D341Med (cell line): ENCODE measurements at regions not wholly inside any gene's neighbourhood (a gene's known extent, or its start where the extent isn't known, plus 50 kb on each side); places are given as distances from the start of the nearest gene placed in this dataset.

Experiments used
- DNase-seq: peaks from one replicate; pipeline ENCODE4 v3.0.0; 2012; ENCODE audit warnings: low spot score

DNA sequence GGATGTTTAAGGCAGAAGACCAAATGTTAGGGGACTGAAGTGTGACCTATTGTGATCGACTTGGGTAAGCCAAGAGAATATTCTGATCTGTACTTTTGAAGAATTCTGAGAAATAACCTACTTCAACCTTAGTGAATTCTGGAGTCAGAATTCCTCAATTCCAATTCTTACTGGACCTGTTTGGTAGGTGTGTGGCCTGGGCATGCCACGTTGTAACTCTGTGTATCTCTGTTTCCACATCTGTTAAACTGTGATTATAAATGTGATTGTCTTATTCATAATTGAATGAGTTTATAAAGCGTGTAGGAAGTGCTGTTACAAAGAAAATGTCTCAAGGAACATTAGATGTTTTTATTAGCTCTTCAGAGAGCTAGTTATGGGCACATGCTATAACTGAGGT, 64.5 kb downstream of the TUSC1 start:
- DNase-seq: no peak

- DNase-seq: no peak
These were observed 75.1 kb downstream of the TUSC1 start for GRCh38 chr9:25603106-25603505.

- DNase-seq: no peak
These were observed 75.7 kb downstream of the TUSC1 start for GRCh38 chr9:25602400-25603044.

DNA sequence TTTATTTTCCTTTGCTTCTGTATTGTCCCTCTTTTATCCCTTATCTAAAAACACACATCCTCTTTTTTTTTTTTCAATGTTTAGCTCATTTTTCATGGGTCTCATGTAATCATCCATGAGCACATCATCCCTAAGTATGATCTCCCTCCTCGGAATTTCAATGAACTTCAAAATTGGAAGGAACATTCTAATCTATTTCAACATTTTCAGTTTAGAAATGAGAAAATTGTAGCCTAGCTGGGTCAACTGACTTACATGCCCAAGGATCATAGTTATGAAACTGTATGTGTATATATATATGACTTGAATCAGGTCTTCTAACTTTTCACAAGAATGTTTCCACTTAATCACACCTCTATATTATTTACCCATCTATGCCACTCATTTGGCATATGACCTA, 77.7 kb downstream of the TUSC1 start:
- DNase-seq: no peak

- no peak for DNase-seq
These were observed 93.6 kb downstream of the TUSC1 start for GRCh38 chr9:25584611-25585010.

- no peak for DNase-seq
These were observed 105.0 kb downstream of the TUSC1 start for GRCh38 chr9:25573281-25573680.

DNA sequence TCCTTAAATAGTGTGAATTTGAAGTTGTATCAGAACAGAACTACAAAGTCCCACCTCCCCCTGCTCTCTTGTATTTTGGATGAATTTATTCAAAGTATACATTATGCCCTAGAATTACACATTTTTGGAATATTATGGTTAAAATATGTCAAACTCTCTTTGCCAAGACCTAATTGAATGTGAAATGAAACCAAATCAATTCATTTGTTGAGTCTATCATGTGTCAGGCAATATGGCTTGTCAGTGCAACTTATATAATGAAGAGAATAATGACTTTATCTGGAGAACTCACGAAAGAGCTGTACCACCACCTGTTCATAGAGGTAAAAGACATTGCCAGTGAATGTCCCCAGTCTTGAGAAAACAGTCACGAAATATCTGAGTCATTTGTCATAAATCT, 106.8 kb downstream of the TUSC1 start:
- no peak for DNase-seq

DNA sequence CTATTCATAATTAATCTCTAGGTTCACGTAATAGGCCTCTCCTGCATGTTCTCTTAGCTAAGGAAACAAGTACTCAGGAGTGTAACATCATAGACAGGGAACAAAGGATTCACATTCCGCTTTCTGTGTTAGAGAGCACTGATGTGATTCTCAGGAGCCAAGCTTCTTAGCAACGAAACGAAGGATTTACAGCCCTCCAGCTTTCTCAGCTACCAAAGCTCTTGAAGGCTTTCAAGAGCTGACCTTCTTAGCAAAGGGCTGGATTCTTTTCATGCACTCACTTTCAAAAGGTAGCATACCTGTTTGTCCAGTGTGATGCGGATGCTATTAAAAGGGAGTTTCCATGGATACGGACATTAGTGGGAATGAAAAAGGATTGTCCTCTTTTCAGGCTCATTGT, 107.4 kb downstream of the TUSC1 start:
- DNase-seq: no peak

- no peak for DNase-seq
These were observed 116.1 kb downstream of the TUSC1 start for GRCh38 chr9:25562101-25562500.

DNA sequence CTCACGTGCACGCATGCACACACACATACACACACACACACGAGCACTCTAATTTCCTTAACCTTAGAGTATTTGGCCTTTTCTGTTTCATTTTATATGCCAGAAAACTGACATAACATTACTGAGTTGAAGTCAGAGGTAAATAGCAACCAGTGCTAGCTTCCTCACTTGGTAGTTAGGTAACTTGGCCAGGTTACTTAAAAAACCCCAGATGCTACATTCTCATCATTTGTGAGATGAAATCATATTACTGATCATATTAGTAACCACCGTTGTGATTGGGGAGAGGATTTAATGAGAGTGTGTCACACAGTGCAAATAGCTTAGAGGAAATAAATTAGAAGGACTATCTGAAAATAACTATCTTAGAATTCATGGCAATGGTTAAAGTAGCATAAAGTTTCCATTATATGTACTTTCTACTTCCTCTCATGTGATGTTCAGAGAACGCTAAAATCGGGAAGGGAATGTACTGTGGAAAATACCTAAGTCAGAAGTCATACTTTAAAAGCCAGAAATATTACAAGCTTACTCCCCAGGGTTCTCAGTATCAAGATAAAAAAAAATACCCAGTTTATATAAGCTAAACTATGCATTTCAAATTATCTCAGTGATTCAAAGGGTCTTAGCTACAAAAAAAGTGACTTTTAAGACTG, 120.5 kb downstream of the TUSC1 start:
- no peak for DNase-seq

DNA sequence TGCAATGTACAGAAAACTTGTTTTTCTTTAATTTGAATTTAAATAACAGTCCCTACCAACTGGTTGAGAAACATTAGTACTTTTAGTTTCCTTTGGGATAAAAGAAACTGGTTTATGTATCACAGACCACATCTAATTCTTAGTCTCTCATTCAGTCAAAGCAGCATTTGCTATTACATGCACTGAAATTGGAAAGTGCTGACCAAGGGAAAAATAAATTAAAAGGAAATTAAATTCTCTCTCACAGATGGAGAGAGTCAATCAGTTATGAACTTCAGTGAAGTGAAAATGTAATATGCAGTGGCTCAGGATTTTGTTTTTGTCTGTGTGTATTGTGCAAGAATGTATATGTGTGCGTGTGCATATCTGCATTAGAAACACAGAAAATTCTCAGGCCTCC, 121.7 kb downstream of the TUSC1 start:
- DNase-seq: no peak

DNA sequence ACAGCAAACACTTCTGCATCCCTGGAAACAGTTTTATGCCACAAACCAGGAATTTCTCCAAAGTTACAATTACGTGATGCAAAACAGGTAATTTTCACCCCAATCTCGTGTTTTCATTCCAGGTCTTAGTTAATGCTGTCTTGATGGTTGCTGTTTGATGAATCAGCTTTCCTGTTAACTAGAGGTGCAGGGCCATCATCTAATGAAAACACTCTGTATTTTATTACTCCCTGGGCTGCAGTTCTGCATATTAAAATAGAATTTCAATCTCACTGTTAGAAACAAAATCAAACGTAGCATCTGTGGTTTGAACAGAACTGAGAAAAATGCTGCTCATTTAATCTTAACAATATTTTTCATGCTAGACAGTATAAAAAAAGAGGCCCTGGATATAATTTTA, 129.4 kb downstream of the TUSC1 start:
- no peak for DNase-seq

GRCh38 chr9:25543806-25544205, 134.4 kb downstream of the TUSC1 start:
- no peak for DNase-seq

DNA sequence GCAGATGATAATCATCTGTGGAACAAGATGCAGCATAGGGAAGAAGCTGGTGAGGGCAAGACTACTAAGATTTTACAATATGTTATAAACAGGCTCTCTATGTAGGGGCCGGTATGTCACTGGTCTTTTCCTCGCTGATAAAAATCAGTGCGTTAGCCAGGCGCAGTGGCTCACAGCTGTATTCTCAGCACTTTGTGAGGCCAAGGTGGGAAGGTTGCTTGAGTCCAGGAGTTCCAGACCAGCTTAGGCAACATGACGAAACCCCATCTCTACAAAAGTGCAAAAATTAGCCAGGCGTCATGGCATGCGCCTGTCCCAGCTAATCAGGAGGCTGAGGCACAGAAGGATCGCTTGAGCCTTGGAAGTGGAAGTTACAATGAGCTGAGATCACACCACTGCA, 135.9 kb downstream of the TUSC1 start:
- no peak for DNase-seq

DNA sequence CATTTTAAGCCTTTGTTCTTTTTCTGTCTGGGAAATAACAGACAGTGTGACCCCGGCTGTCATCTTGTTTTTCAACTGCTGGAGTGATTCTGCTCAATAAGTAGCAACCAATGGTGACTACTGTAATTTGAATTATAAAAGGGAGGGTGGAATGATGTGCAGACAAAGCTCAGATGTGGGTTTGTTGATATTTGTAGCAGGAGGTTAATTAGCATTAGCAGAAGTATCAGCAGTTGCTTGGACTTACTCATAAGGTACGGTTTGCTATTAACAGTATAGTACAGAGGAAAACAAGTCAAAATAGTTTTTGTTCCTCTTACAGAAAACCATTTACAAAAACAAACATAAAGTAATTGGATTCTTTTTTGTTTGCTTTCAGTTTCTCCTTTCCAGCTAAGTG, 140.4 kb downstream of the TUSC1 start:
- no peak for DNase-seq

DNA sequence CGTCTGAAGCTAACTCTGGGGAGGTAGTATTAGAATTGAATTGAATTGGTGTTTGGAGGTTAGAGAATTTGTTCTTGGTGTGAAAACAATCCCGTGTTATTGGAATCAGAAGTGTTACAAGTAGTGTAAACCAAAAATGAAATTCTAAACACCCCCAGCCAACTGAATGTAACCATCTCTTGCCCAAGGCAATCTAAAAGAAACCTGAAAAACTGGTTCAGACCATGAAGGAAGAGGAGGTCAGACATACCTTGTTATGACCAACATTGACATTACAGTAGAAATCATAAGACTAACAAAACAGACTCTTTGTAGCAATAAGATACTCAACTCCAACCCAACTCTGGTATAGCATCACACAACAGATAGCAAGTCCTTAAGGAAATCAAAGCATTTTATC, 159.0 kb downstream of the TUSC1 start:
- no peak for DNase-seq

DNA sequence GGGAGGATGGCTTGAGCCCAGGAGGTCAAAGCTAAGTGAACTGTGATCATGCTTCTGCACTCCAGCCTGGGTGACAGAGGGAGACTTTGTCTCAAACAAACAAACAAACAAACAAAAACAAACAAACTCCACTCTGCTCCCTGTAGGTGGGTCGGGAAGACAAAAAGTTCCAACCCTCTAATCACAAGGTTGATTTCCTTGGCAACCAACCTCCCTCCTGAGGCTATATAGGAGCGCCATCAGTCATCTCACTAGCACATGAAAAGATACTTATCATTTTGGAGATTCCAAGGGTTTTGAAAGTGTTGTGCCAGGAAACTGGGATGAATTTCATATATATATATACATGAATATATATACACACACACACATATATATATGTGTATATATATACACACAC, 160.5 kb downstream of the TUSC1 start:
- DNase-seq: no peak

DNA sequence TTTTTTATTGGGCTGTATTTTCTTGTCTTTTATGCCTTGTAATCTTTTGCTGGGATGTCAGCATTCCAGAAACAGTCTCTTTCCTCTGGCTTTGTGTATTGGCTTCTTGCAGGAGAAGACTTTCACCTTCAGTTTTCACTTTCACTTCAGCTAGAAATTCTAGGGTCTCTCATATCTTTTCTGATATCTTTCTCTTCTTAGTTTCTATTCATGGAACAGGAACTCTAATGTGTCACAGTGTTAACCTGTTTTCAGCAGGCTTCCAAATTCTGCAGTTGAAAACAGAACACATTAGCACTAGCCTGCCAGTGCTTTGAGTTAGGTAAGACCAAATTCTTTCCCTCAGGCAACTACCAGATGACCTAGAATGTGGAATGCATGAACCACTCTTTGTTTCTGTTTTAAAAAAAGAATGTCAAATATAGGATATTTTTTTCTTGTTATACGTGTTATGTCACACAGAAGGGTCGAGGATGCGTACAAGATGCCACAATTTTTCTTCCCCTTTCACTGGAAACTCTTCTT, 164.7 kb downstream of the TUSC1 start:
- no peak for DNase-seq

- no peak for DNase-seq
These were observed 172.6 kb downstream of the TUSC1 start for GRCh38 chr9:25505644-25506043.

DNA sequence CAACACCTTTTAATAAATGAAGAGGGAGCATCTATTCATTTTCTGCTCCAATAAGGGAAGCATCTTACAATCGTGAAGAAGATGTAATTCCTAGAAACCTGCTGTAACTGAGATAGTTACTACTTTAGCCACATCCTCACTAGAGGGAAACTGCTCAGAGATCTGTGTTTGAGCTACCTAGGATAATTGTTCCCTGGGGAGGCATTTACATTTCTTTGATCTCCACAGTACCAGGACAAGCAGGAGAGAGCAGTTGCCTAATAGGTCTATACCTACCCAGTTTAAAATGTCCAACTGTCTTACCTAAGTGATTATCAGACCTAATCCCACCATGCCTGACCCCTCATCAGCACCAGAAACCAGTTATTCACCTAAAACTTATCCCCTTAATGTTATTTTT, 196.9 kb downstream of the TUSC1 start:
- DNase-seq: no peak

- DNase-seq: no peak
These were observed 197.5 kb downstream of the TUSC1 start for GRCh38 chr9:25480696-25481095.

- DNase-seq: no peak
These were observed 205.6 kb downstream of the TUSC1 start for GRCh38 chr9:25472681-25473080.

DNA sequence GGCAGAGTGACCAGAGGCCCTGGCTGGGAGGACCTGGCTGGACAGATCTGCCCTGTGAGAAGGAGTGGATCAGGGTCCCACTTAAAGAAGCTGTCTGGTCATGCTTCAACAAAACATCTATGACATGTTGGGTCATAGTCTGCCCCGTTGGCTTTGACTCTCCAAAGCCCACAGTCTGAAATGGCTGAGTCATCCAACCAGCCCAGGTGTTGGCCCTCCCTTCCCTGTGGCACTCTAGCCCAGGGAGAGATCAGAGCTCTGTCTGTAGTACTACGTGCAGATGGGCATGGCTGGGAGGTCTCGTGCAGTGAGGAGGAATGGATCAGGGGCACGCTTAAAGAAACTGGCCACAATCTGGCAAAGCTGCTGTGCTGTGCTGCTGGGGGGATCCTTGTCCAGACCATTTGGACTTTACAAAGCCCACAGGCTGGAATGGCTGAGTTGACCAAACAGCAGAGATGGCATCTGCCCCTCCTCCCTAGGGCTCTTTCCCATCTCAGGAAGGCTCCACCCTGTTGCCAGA, 206.1 kb downstream of the TUSC1 start:
- DNase-seq: no peak

GRCh38 chr9:25461416-25461815, 216.8 kb downstream of the TUSC1 start:
- no peak for DNase-seq
